ENCODE measurements at regions not wholly inside any gene's neighbourhood (a gene's known extent, or its start where the extent isn't known, plus 50 kb on each side); places are given as distances from the start of the nearest gene placed in this dataset.

DNA sequence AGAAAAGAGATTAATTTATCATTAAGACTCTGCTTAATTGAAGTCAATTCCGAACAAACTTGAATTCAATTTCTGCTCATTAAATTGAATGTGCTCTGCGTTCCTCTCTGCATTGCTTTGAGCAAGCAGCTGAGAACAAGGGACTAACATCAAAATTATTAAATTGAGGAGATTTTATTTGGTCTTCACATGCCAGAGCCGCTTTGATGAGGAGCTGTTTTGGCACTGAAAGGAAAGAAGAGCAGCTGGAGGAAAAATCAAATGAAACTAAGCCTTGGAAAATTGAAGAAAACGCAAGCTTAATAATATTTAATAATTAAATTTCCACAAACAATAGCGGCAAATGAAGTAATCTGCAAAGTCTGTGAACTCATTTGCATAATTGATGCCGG lies 222.0 kb upstream of the PKN2 start:
- CTCF ChIA-PET, result interaction anchor here (1.3 to 1.4 kb wide), 2 partner anchors 10 to 14 kb away, joined by 3 to 4 read pairs; no protein-coding TSS in a partner anchor
- POLR2A ChIA-PET, result no interaction called here
- TF ChIP-seq, protein P1, sequence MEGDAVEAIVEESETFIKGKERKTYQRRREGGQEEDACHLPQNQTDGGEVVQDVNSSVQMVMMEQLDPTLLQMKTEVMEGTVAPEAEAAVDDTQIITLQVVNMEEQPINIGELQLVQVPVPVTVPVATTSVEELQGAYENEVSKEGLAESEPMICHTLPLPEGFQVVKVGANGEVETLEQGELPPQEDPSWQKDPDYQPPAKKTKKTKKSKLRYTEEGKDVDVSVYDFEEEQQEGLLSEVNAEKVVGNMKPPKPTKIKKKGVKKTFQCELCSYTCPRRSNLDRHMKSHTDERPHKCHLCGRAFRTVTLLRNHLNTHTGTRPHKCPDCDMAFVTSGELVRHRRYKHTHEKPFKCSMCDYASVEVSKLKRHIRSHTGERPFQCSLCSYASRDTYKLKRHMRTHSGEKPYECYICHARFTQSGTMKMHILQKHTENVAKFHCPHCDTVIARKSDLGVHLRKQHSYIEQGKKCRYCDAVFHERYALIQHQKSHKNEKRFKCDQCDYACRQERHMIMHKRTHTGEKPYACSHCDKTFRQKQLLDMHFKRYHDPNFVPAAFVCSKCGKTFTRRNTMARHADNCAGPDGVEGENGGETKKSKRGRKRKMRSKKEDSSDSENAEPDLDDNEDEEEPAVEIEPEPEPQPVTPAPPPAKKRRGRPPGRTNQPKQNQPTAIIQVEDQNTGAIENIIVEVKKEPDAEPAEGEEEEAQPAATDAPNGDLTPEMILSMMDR (IDR thresholded peaks at IDR 0.05; ENCODE audit: control extremely low read depth, extremely low read depth, low read depth, missing control alignments), result no peak
- no peak for DNase-seq (ENCODE audit: extremely low spot score)

DNA sequence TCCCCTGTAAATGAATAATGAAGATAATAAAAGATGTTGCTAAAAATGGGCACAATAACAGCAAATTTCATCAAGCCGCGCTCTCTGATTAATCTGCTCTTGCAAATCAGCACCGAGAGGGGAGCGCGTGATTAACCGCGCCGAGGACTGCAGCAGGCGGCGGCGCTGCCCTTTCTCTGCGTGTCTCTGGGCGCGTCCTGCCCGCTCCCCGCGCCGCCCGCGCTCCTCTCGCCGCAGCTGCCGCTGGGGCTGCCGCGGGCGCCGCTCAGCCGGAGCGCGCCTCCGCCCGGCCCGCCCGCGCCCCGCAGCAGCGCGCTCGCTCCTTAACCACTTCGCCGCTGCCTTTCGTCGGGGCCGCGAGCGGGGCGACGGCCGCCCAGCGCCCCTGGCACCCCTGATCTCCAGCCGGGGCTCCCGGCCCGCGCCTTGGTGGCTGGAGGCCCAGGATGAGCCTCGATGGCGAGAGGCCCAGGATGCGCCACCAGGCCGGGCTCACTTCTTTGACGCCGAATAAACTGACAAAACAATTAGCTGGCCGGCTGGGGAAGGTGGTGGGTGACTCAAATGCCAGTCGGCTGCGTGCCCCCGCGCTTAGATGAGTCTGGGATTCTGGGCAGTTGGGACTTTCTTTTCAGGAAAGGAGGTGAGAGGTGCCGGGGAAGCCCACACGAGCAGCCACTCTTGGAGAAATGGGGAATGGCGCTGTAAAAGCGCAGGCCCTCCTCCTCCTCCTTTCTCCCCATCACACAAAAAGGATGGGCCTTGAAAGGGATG lies 221.4 kb upstream of the PKN2 start:
- TF ChIP-seq, protein P1 (IDR thresholded peaks at IDR 0.05; ENCODE audit: control extremely low read depth, extremely low read depth, low read depth, missing control alignments), result no peak
- ChIA-PET POLR2A (no interaction called here), CTCF (interaction anchor here (1.3 to 1.4 kb wide), 2 partner anchors 9 to 13 kb away, joined by 3 to 4 read pairs; no protein-coding TSS in a partner anchor)
- DNase-seq (ENCODE audit: extremely low spot score), result no peak

DNA sequence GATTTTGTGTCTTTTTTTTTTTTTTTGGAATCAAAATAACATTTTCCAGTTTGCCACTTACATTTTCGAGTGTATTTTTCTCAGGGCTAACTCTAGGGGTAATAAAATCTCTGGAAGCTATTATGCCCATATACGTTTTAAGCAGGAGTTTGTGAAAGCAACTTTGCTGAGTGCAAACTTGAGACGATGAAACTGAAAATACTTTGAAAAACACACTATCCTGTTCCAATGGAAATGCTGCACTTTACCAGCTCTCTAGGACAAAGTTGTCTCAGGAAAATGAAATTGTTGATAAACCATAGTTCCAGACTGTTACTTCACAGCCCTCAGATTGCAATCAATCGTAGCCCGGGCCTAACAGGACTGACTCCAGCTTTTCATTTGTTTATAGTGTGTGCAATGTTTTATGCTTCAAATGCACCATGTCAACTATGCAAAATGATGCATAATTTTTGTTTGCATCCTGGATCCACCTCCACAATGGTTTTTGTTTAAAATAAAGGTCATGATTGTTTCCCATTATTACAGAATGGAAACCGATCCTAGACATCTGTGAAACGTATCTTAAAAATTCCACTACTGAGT lies 220.6 kb upstream of the PKN2 start:
- TF ChIP-seq, protein P1 (IDR thresholded peaks at IDR 0.05; ENCODE audit: control extremely low read depth, extremely low read depth, low read depth, missing control alignments), result no peak
- CTCF ChIA-PET, result no interaction called here
- DNase-seq (ENCODE audit: extremely low spot score), result no peak
- POLR2A ChIA-PET, result no interaction called here

DNA sequence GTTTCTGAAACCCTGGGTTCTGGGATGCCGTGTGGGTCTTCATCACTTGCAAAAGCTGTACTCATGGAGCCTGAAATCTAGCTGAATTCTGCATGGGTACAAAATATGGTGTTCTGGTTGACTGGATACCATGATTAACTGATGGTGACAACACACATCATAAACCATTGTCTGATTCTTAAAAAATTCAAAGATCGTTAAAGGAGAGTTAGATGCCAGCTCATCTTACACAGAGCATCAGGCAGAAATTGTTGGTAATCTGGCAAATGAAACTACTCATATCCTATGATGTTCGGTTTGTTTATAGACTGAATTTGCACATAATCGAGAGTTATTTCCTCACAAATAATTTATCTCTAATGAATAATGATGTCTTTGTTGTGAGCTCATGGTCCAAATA lies 218.1 kb upstream of the PKN2 start:
- ChIA-PET POLR2A (no interaction called here), CTCF (no interaction called here)
- TF ChIP-seq, protein P1 (IDR thresholded peaks at IDR 0.05; ENCODE audit: control extremely low read depth, extremely low read depth, low read depth, missing control alignments), result no peak
- DNase-seq (ENCODE audit: extremely low spot score), result no peak

DNA sequence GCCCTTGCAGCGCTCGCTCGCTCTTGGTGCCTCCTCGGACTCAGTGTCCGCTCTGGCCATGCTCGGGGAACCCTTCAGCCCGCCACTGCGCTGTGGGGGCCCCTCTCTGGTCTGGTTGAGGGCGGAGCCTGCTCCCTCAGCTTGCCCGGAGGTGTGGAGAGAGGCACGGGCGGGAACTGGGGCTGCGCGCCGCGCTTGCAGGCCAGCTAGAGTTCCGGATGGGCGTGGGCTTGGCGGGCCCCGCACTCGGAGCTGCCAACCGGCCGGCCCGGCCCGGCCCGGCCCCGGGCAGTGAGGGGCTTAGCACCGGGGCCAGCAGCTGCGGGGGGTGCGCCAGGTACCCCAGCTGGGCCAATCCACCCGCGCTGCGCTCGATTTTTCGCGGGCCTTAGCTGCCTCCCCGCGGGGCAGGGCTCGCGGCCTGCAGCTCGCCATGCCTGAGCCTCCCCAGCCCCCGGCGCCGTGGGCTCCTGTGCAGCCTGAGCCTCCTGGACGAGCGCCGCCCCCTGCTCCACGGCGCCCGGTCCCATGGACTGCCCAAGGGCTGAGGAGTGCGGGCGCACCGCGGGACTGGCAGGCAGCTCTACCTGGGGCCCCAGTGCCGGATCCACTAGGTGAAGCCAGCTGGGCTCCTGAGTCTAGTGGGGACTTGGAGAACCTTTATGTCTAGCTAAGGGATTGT lies 217.0 kb upstream of the PKN2 start:
- no peak for DNase-seq (ENCODE audit: extremely low spot score)
- CTCF ChIA-PET, result interaction anchor here (1.0 to 1.1 kb wide), 2 partner anchors 8 to 14 kb away, joined by 3 to 4 read pairs; no protein-coding TSS in a partner anchor
- POLR2A ChIA-PET, result no interaction called here
- TF ChIP-seq, protein P1 (IDR thresholded peaks at IDR 0.05; ENCODE audit: control extremely low read depth, extremely low read depth, low read depth, missing control alignments), result no peak

DNA sequence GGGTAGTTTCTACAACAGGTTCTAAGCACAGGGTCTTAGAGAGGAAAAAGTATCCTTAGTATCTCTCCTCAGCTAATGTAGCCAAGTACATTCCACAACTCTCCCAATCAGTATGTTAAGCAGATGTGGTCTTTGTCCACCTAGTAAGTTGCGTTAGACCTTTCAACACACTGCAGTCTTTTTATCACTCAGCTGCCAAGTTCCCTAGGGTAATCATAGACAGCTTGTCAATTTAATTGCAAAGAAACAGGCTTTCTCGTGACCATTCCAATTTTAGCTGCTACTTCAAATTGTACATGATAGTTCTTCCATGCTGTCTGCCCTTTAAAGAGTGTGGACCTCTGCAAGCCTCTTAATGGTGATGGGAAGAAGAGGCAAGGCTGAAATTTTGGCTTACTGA lies 211.8 kb upstream of the PKN2 start:
- POLR2A ChIA-PET, result no interaction called here
- CTCF ChIA-PET, result interaction anchor here (1.2 to 1.5 kb wide), 2 partner anchors 11 to 58 kb away, joined by 3 to 4 read pairs; no protein-coding TSS in a partner anchor
- TF ChIP-seq, protein P1 (IDR thresholded peaks at IDR 0.05; ENCODE audit: control extremely low read depth, extremely low read depth, low read depth, missing control alignments), result no peak
- no peak for DNase-seq (ENCODE audit: extremely low spot score)

Measured in GM10248 (cell line).